ENCODE measurements at regions not wholly inside any gene's neighbourhood (a gene's known extent, or its start where the extent isn't known, plus 50 kb on each side); places are given as distances from the start of the nearest gene placed in this dataset.
"Not testable (repeated sequence)": the region's sequence is repeated elsewhere in the genome, so short reads cannot be mapped to it uniquely, and the experiment has no call there.

GRCh38 chr4:124933521-124933920, 221.0 kb upstream of the ANKRD50 start:
- no peak overlapping the region for H3K27ac ChIP-seq
- no peaks in the 10 kb centered on the region for H3K27me3 ChIP-seq
- WGBS, 3 donors, result 78 to 92% (median 84%) methylated on average over 2 of the region's 2 CpGs
- peaks cover 2% of the 10 kb centered on the region for H3K4me1 ChIP-seq (ENCODE audit: insufficient read depth)
- no peaks in the 10 kb centered on the region for H3K36me3 ChIP-seq
- TF ChIP-seq CTCF (IDR thresholded peaks at IDR 0.05) (no peak), EP300 (IDR thresholded peaks at IDR 0.05) (no peak), POLR2A (IDR thresholded peaks at IDR 0.05) (no peak)
- no peak overlapping the region for H3K4me3 ChIP-seq
- DNase-seq, result no peak
- no peaks in the 10 kb centered on the region for H3K9me3 ChIP-seq
- intact Hi-C loops (cut with DNase I), result no loop called here

GRCh38 chr4:124932447-124932846, 219.9 kb upstream of the ANKRD50 start:
- Histone ChIP-seq H3K4me3 (no peak overlapping the region), H3K27ac (no peak overlapping the region), H3K9me3 (no peaks in the 10 kb centered on the region), H3K4me1 (ENCODE audit: insufficient read depth) (peaks cover 2% of the 10 kb centered on the region), H3K27me3 (no peaks in the 10 kb centered on the region), H3K36me3 (no peaks in the 10 kb centered on the region)
- DNase-seq, result no peak
- intact Hi-C loops (cut with DNase I), result no loop called here
- WGBS, 3 donors, result 95 to 97% (median 96%) methylated on average over 1 of the region's 1 CpG
- TF ChIP-seq POLR2A (IDR thresholded peaks at IDR 0.05), result no peak

- H3K4me1 ChIP-seq (ENCODE audit: insufficient read depth), result peaks cover 2% of the 10 kb centered on the region
- H3K9me3 ChIP-seq, result no peaks in the 10 kb centered on the region
- intact Hi-C loops (cut with DNase I), result no loop called here
- no peak overlapping the region for H3K27ac ChIP-seq
- no peak for TF ChIP-seq CTCF (IDR thresholded peaks at IDR 0.05)
- no peaks in the 10 kb centered on the region for H3K27me3 ChIP-seq
- WGBS, 3 donors, result 24 to 36% (median 25%) methylated on average over 1 of the region's 1 CpG
- no peaks in the 10 kb centered on the region for H3K36me3 ChIP-seq
- no peak for DNase-seq
- no peak overlapping the region for H3K4me3 ChIP-seq
These were observed 218.5 kb upstream of the ANKRD50 start for GRCh38 chr4:124931050-124931449.

- intact Hi-C loops (cut with DNase I); H3K27ac ChIP-seq: not testable (repeated sequence)
- 95 to 98% (median 96%) methylated on average over 12 of the region's 12 CpGs for WGBS, 3 donors
These were observed 210.2 kb upstream of the ANKRD50 start for GRCh38 chr4:124922748-124923147.

GRCh38 chr4:124918559-124919122, 206.1 kb upstream of the ANKRD50 start:
- no peak for TF ChIP-seq EP300 (IDR thresholded peaks at IDR 0.05)
- intact Hi-C loops (cut with DNase I), result no loop called here
- H3K36me3 ChIP-seq, result no peaks in the 10 kb centered on the region
- H3K4me1 ChIP-seq (ENCODE audit: insufficient read depth), result peaks cover 2% of the 10 kb centered on the region
- no peak overlapping the region for H3K4me3 ChIP-seq
- no peaks in the 10 kb centered on the region for H3K27me3 ChIP-seq
- no peak overlapping the region for H3K27ac ChIP-seq
- DNase-seq, result no peak
- 71 to 77% (median 72%) methylated on average over 3 of the region's 3 CpGs for WGBS, 3 donors
- H3K9me3 ChIP-seq, result peaks cover 0 to 2% of the 10 kb centered on the region in 2 donors

More at GRCh38 chr4:124922748-124923147, 210.2 kb upstream of the ANKRD50 start:
- H3K9me3 ChIP-seq; H3K4me1 ChIP-seq (ENCODE audit: insufficient read depth); H3K4me3 ChIP-seq; H3K36me3 ChIP-seq; H3K27me3 ChIP-seq; DNase-seq: not testable (repeated sequence)

GRCh38 chr4:124915073-124915472, 202.5 kb upstream of the ANKRD50 start:
- H3K9me3 ChIP-seq, result peaks cover 0 to 6% of the 10 kb centered on the region in 2 donors
- no peaks in the 10 kb centered on the region for H3K36me3 ChIP-seq
- TF ChIP-seq EP300 (IDR thresholded peaks at IDR 0.05), result no peak
- TF ChIP-seq POLR2A (IDR thresholded peaks at IDR 0.05), result no peak
- TF ChIP-seq CTCF (IDR thresholded peaks at IDR 0.05), result no peak
- intact Hi-C loops (cut with DNase I), result no loop called here
- H3K4me1 ChIP-seq (ENCODE audit: insufficient read depth), result peaks cover 2% of the 10 kb centered on the region
- 80 to 89% (median 87%) methylated on average over 1 of the region's 1 CpG for WGBS, 3 donors
- H3K27me3 ChIP-seq, result no peaks in the 10 kb centered on the region
- no peak overlapping the region for H3K4me3 ChIP-seq
- DNase-seq, result no peak
- no peak overlapping the region for H3K27ac ChIP-seq
